ENCODE measurements at regions not wholly inside any gene's neighbourhood (a gene's known extent, or its start where the extent isn't known, plus 50 kb on each side); places are given as distances from the start of the nearest gene placed in this dataset.

- no peak for TF ChIP-seq EZH2 (IDR thresholded peaks at IDR 0.05; ENCODE audit: borderline replicate concordance, low read length)
- no peak for TF ChIP-seq CTCF (IDR thresholded peaks at IDR 0.05; ENCODE audit: low read length)
Observed at GRCh38 chr15:88385078-88385700, 82.0 kb downstream of the MRPL46 start.
